ENCODE measurements at regions not wholly inside any gene's neighbourhood (a gene's known extent, or its start where the extent isn't known, plus 50 kb on each side); places are given as distances from the start of the nearest gene placed in this dataset.

DNA sequence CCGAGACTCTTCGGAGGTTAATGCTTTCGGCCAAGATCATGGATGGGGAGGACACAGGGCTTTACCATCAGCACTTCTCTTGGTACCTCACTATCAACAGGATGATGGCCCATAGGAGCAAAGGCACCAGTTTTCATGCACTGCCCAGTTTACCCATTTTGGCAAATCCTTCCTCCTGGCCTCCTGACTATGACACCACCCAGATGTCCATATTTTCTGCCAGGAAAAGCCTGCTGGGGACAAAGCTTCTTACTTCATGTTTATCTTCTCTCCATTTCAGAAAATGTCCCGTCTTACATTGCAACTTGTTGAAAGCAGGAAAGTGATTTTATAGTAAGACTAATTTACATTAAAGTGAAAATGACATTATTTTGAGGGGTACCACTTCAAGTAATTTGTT lies 61.4 kb upstream of the GAS1 start:
- Histone ChIP-seq H3K79me2 (ENCODE audit: low read length) (no peaks in the 10 kb centered on the region), H3K9me2 (replicated peaks; ENCODE audit: low read length) (no peaks in the 10 kb centered on the region), H3K4me3 (ENCODE audit: low read length) (no peak overlapping the region), H3K27me3 (ENCODE audit: low read length) (no peaks in the 10 kb centered on the region), H3K27ac (ENCODE audit: low read length) (no peak overlapping the region), H3F3A (ENCODE audit: low read length, unreplicated experiment) (no peaks in the 10 kb centered on the region), H4K20me1 (ENCODE audit: low read length) (no peaks in the 10 kb centered on the region), H3K36me3 (ENCODE audit: low read depth, low read length) (no peaks in the 10 kb centered on the region), H3K9ac (ENCODE audit: low read length) (no peak overlapping the region), H3K4me1 (ENCODE audit: insufficient read depth, low read length) (no peaks in the 10 kb centered on the region), H3K4me2 (ENCODE audit: low read length) (no peak overlapping the region), H2AFZ (ENCODE audit: low read length) (no peak overlapping the region), H3K9me3 (ENCODE audit: low read length) (no peaks in the 10 kb centered on the region)
- BruUV-seq (replicated peaks) = no TSS peak
- ChIA-PET CTCF (no interaction called here), POLR2A (ENCODE audit: unreplicated experiment) (no interaction called here)
- DNase-seq (no peak), ATAC-seq (no peak)
- no peak for TF ChIP-seq EZH2phosphoT487 (IDR thresholded peaks at IDR 0.05; ENCODE audit: borderline replicate concordance, low read length)
- TF ChIP-seq, protein P1, sequence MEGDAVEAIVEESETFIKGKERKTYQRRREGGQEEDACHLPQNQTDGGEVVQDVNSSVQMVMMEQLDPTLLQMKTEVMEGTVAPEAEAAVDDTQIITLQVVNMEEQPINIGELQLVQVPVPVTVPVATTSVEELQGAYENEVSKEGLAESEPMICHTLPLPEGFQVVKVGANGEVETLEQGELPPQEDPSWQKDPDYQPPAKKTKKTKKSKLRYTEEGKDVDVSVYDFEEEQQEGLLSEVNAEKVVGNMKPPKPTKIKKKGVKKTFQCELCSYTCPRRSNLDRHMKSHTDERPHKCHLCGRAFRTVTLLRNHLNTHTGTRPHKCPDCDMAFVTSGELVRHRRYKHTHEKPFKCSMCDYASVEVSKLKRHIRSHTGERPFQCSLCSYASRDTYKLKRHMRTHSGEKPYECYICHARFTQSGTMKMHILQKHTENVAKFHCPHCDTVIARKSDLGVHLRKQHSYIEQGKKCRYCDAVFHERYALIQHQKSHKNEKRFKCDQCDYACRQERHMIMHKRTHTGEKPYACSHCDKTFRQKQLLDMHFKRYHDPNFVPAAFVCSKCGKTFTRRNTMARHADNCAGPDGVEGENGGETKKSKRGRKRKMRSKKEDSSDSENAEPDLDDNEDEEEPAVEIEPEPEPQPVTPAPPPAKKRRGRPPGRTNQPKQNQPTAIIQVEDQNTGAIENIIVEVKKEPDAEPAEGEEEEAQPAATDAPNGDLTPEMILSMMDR (conservative IDR thresholded peaks at IDR 0.05; ENCODE audit: low read depth, low read length) = no peak
- TF ChIP-seq EZH2 (IDR thresholded peaks at IDR 0.05; ENCODE audit: low read length, unreplicated experiment) = no peak
- intact Hi-C loops (cut with micrococcal nuclease) = no loop called here

DNA sequence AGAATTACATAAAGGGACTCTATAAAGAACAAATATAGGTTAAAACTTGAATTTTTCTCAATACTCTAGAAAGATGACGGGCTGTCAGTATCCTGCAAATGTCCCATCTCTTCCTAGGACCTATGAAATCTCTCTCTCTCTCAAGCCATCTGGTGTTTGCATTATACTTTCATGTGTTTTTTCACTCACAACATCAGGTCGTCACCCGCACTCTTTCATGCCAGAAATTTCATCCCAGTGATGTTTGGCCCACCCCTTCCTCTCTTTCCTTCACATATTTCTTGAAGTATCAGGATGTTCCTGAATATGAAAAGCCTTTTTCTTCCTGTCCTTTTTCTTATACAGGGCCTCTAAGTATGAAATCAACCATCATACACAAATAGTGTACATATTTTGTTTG lies 63.3 kb upstream of the GAS1 start:
- no peaks in the 10 kb centered on the region for H3K79me2 ChIP-seq (ENCODE audit: low read length)
- ATAC-seq = no peak
- no peaks in the 10 kb centered on the region for H3K4me1 ChIP-seq (ENCODE audit: insufficient read depth, low read length)
- H3K27me3 ChIP-seq (ENCODE audit: low read length) = no peaks in the 10 kb centered on the region
- no peak overlapping the region for H3K9ac ChIP-seq (ENCODE audit: low read length)
- POLR2A ChIA-PET (ENCODE audit: unreplicated experiment) = no interaction called here
- BruUV-seq (replicated peaks) = no TSS peak
- no peaks in the 10 kb centered on the region for H3F3A ChIP-seq (ENCODE audit: low read length, unreplicated experiment)
- no peaks in the 10 kb centered on the region for H3K9me2 ChIP-seq (replicated peaks; ENCODE audit: low read length)
- no peaks in the 10 kb centered on the region for H4K20me1 ChIP-seq (ENCODE audit: low read length)
- intact Hi-C loops (cut with micrococcal nuclease) = no loop called here
- H2AFZ ChIP-seq (ENCODE audit: low read length) = no peak overlapping the region
- no peak overlapping the region for H3K4me2 ChIP-seq (ENCODE audit: low read length)
- no peak for TF ChIP-seq EZH2 (IDR thresholded peaks at IDR 0.05; ENCODE audit: low read length, unreplicated experiment)
- TF ChIP-seq EZH2phosphoT487 (IDR thresholded peaks at IDR 0.05; ENCODE audit: borderline replicate concordance, low read length) = no peak
- TF ChIP-seq, protein P1 (conservative IDR thresholded peaks at IDR 0.05; ENCODE audit: low read depth, low read length) = no peak
- no peaks in the 10 kb centered on the region for H3K9me3 ChIP-seq (ENCODE audit: low read length)
- no peaks in the 10 kb centered on the region for H3K36me3 ChIP-seq (ENCODE audit: low read depth, low read length)
- DNase-seq = no peak
- CTCF ChIA-PET = no interaction called here
- H3K27ac ChIP-seq (ENCODE audit: low read length) = no peak overlapping the region
- H3K4me3 ChIP-seq (ENCODE audit: low read length) = no peak overlapping the region

DNA sequence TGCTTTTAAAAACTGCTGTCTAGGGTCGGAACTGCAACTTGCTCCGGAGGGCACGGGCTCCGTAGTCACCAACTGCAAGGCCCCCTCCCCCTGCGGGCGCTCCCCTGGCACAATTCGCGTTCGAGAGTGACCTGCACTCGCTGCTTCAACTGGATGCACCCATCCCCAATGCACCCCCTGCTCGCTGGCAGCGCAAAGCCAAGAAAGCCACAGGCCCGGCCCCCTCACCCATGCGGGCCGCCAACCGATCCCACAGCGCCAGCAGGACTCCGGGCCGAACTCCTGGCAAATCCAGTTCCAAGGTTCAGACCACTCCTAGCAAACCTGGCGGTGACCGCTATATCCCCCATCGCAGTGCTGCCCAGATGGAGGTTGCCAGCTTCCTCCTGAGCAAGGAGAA lies 64.2 kb upstream of the GAS1 start:
- intact Hi-C loops (cut with micrococcal nuclease) = no loop called here
- TF ChIP-seq, protein P1 (conservative IDR thresholded peaks at IDR 0.05; ENCODE audit: low read depth, low read length) = no peak
- TF ChIP-seq EZH2 (IDR thresholded peaks at IDR 0.05; ENCODE audit: low read length, unreplicated experiment) (no peak), EZH2phosphoT487 (IDR thresholded peaks at IDR 0.05; ENCODE audit: borderline replicate concordance, low read length) (no peak)
- Histone ChIP-seq H3K4me2 (ENCODE audit: low read length) (no peak overlapping the region), H3F3A (ENCODE audit: low read length, unreplicated experiment) (no peaks in the 10 kb centered on the region), H3K9me3 (ENCODE audit: low read length) (no peaks in the 10 kb centered on the region), H3K4me3 (ENCODE audit: low read length) (no peak overlapping the region), H3K27me3 (ENCODE audit: low read length) (no peaks in the 10 kb centered on the region), H3K9me2 (replicated peaks; ENCODE audit: low read length) (no peaks in the 10 kb centered on the region), H3K4me1 (ENCODE audit: insufficient read depth, low read length) (no peaks in the 10 kb centered on the region), H3K36me3 (ENCODE audit: low read depth, low read length) (no peaks in the 10 kb centered on the region), H2AFZ (ENCODE audit: low read length) (no peak overlapping the region), H4K20me1 (ENCODE audit: low read length) (no peaks in the 10 kb centered on the region), H3K79me2 (ENCODE audit: low read length) (no peaks in the 10 kb centered on the region), H3K27ac (ENCODE audit: low read length) (no peak overlapping the region), H3K9ac (ENCODE audit: low read length) (no peak overlapping the region)
- no peak for ATAC-seq
- no peak for DNase-seq
- ChIA-PET CTCF (no interaction called here), POLR2A (ENCODE audit: unreplicated experiment) (no interaction called here)
- no TSS peak for BruUV-seq (replicated peaks)

All from PC-3 (cell line).